IMR-90 (cell line): ENCODE measurements at regions not wholly inside any gene's neighbourhood (a gene's known extent, or its start where the extent isn't known, plus 50 kb on each side); places are given as distances from the start of the nearest gene placed in this dataset.
A peak's percentile ranks its signal among the peaks of the same experiment; 100 is the strongest.

Experiments used
- ATAC-seq: fragments of 200-7000 bp; cut with Tn5 transposase; 2 replicates; pipeline ENCODE4 v1.9.1; 2020; ENCODE audit warnings: low read depth, mild to moderate bottlenecking, moderate library complexity
- BruUV-seq: library from RNA; stranded (reverse); fragments of 400-500 nt; replicated peaks from 2 replicates; lab custom pipeline; 2021; lab: Mats Ljungman, UMichigan
- CTCF ChIA-PET: fragments of 300-600 bp; formaldehyde crosslinking; extraction: SDS; loops from one replicate; lab custom pipeline; 2021; ENCODE audit warnings: antibody characterized with exemption; lab: Yijun Ruan, JAX
- POLR2A ChIA-PET: fragments of 300-600 bp; sonication (Branson Sonifier 250); formaldehyde crosslinking; loops from one replicate; lab custom pipeline; 2022; ENCODE audit warnings: antibody characterized with exemption; ENCODE audit not compliant: unreplicated experiment; lab: Charles Lee
- DNase-seq: peaks from one replicate; pipeline ENCODE4 v3.0.0; 2013
- H2AFZ ChIP-seq: replicated peaks from 2 replicates; pipeline ENCODE3; 2013; ENCODE audit warnings: low read length, mild to moderate bottlenecking; ENCODE audit not compliant: poor library complexity
- H2AK5ac ChIP-seq: 2 replicates; pipeline ENCODE4 v1.6.1; 2013; ENCODE audit warnings: low read depth, low read length, inconsistent platforms
- H2AK9ac ChIP-seq: replicated peaks from 2 replicates; pipeline ENCODE3; 2013; ENCODE audit warnings: mild to moderate bottlenecking, low read depth, low read length, moderate library complexity; ENCODE audit not compliant: poor library complexity
- H2BK120ac ChIP-seq: 2 replicates; pipeline ENCODE4 v1.6.1; 2013; ENCODE audit warnings: low read depth, low read length, inconsistent platforms
- H2BK15ac ChIP-seq: 3 replicates; pipeline ENCODE4 v1.6.1; 2013; ENCODE audit warnings: low read depth, low read length, inconsistent platforms
- H2BK20ac ChIP-seq: 2 replicates; pipeline ENCODE4 v1.6.1; 2013; ENCODE audit warnings: low read depth, mild to moderate bottlenecking, inconsistent platforms, low read length, moderate library complexity
- H2BK5ac ChIP-seq: 2 replicates; pipeline ENCODE4 v1.6.1; 2013; ENCODE audit warnings: mild to moderate bottlenecking, low read depth, low read length, inconsistent platforms; ENCODE audit not compliant: poor library complexity, severe bottlenecking
- H3K14ac ChIP-seq: replicated peaks from 2 replicates; pipeline ENCODE4 v1.6.1; 2013; ENCODE audit warnings: low read depth, low read length, inconsistent platforms
- H3K18ac ChIP-seq: 2 replicates; pipeline ENCODE4 v1.6.1; 2013; ENCODE audit warnings: low read depth, low read length, control low read depth
- H3K23ac ChIP-seq: 2 replicates; pipeline ENCODE4 v1.6.1; 2013; ENCODE audit warnings: low read depth, low read length, inconsistent platforms
- H3K27ac ChIP-seq: 2 replicates; pipeline ENCODE4 v1.5.1; 2013; ENCODE audit warnings: mild to moderate bottlenecking, control low read depth, low read length; ENCODE audit not compliant: insufficient read depth
- H3K27me3 ChIP-seq: 2 replicates; pipeline ENCODE4 v1.6.1; 2013; ENCODE audit warnings: low read length; ENCODE audit not compliant: control insufficient read depth, insufficient read depth
- H3K36me3 ChIP-seq: 2 replicates; pipeline ENCODE4 v1.6.1; 2013; ENCODE audit warnings: low read length, mixed read lengths; ENCODE audit not compliant: control insufficient read depth, insufficient read depth
- H3K4ac ChIP-seq: 2 replicates; pipeline ENCODE4 v1.6.1; 2013; ENCODE audit warnings: low read depth, low read length, inconsistent platforms
- H3K4me1 ChIP-seq: 2 replicates; pipeline ENCODE4 v1.6.1; 2013; ENCODE audit warnings: low read length, mixed read lengths; ENCODE audit not compliant: control insufficient read depth, insufficient read depth
- H3K4me2 ChIP-seq: 2 replicates; pipeline ENCODE4 v1.6.1; 2013; ENCODE audit warnings: low read depth, mild to moderate bottlenecking, control low read depth, low read length, moderate library complexity
- H3K4me3 ChIP-seq: 2 replicates; pipeline ENCODE4 v1.5.1; 2013; ENCODE audit warnings: low read depth, mild to moderate bottlenecking, control low read depth, low read length, moderate library complexity; ENCODE audit not compliant: insufficient read depth
- H3K56ac ChIP-seq: 2 replicates; pipeline ENCODE4 v1.6.1; 2013; ENCODE audit warnings: low read length, inconsistent platforms; ENCODE audit not compliant: insufficient read depth; ENCODE audit errors: extremely low read depth
- H3K79me1 ChIP-seq, 2 experiments: 2 replicates each; pipeline ENCODE4 v1.6.1; 2013; ENCODE audit warnings: low read length in 2 of 2, inconsistent platforms in 1 of 2, low read depth in 1 of 2
- H3K9ac ChIP-seq: 2 replicates; pipeline ENCODE4 v1.6.1; 2013; ENCODE audit warnings: low read depth, low read length, control low read depth
- H3K9me1 ChIP-seq: 2 replicates; pipeline ENCODE4 v1.6.1; 2013; ENCODE audit warnings: low read length, inconsistent platforms; ENCODE audit not compliant: insufficient read depth
- H3K9me3 ChIP-seq: 2 replicates; pipeline ENCODE4 v1.6.1; 2013; ENCODE audit warnings: low read length; ENCODE audit not compliant: control insufficient read depth, insufficient read depth
- H4K20me1 ChIP-seq: 2 replicates; pipeline ENCODE4 v1.6.1; 2013; ENCODE audit warnings: low read length, inconsistent platforms; ENCODE audit not compliant: insufficient read depth
- H4K5ac ChIP-seq: 2 replicates; pipeline ENCODE4 v1.6.1; 2013; ENCODE audit warnings: mild to moderate bottlenecking, low read depth, low read length, control low read depth
- H4K8ac ChIP-seq, 2 experiments: 2 replicates each; pipeline ENCODE4 v1.6.1; 2013; ENCODE audit warnings: low read depth in 2 of 2, low read length in 2 of 2, control low read depth in 1 of 2, inconsistent platforms in 1 of 2
- H4K91ac ChIP-seq: 2 replicates; pipeline ENCODE4 v1.6.1; 2013; ENCODE audit warnings: low read depth, low read length, inconsistent platforms; ENCODE audit not compliant: insufficient read depth
- MAFK ChIP-seq: IDR thresholded peaks from 2 replicates; pipeline ENCODE4 v1.6.1; 2012; ENCODE audit warnings: low read depth, low read length, improper control_type of control experiment
- MAZ ChIP-seq: IDR thresholded peaks from 2 replicates; pipeline ENCODE4 v1.6.1; 2012; ENCODE audit warnings: low read depth, mild to moderate bottlenecking, low read length, improper control_type of control experiment, moderate library complexity, borderline replicate concordance
- WGBS, 2 experiments: methylation state at CpG; one replicate each; pipeline versions ENCODE4 v1.1.5 to v1.1.7; 2013; ENCODE audit warnings: missing lambda C conversion rate in 2 of 2; ENCODE audit not compliant: insufficient read length in 1 of 2; ENCODE audit errors: extremely low coverage in 2 of 2; 5-methylcytosine and 5-hydroxymethylcytosine counted together
- dilution Hi-C: fragments of 300-500 bp; cut with HindIII; formaldehyde crosslinking; loops from one replicate; pipeline ENCODE4 v1.14.3; 2018; ENCODE audit warnings: low sequenced_read_pairs; ENCODE audit not compliant: unreplicated experiment
- in situ Hi-C: fragments of 300-500 bp; cut with MboI; formaldehyde crosslinking; loops from 3 replicates; pipeline ENCODE4 v1.14.3; 2019; ENCODE audit warnings: low sequenced_read_pairs, inconsistent platforms, mixed read lengths
- intact Hi-C: fragments of 100-400 bp; cut with micrococcal nuclease; formaldehyde crosslinking; loops from 2 replicates; pipeline ENCODE4 v1.10.0; 2022

GRCh38 chr5:117103703-117104102 lies 529.1 kb upstream of the SEMA6A start:
- no peak overlapping the region for H3K27ac ChIP-seq
- no peak overlapping the region for H2BK20ac ChIP-seq
- CTCF ChIA-PET, result interaction anchor here (0.6 kb wide), 1 partner anchor 25 kb away, joined by 4 read pairs; no protein-coding TSS in a partner anchor
- WGBS, 2 experiments, result no CpG with 5 or more reads among the region's 4 CpGs
- H4K8ac ChIP-seq, result no peak overlapping the region
- intact Hi-C loops (no loop called here), dilution Hi-C loops (no loop called here), in situ Hi-C loops (no loop called here)
- no peak overlapping the region for H2AK5ac ChIP-seq
- no peak overlapping the region for H3K4ac ChIP-seq
- H4K5ac ChIP-seq, result no peak overlapping the region
- no peak overlapping the region for H3K56ac ChIP-seq
- no peak overlapping the region for H3K9ac ChIP-seq
- no peaks in the 10 kb centered on the region for H3K9me1 ChIP-seq
- ATAC-seq (no peak), DNase-seq (no peak)
- POLR2A ChIA-PET, result no interaction called here
- H3K27me3 ChIP-seq, result no peaks in the 10 kb centered on the region
- H3K18ac ChIP-seq, result no peak overlapping the region
- H2AK9ac ChIP-seq, result no peak overlapping the region
- H2BK5ac ChIP-seq, result no peak overlapping the region
- no peak overlapping the region for H2AFZ ChIP-seq
- H3K36me3 ChIP-seq, result no peaks in the 10 kb centered on the region
- H4K20me1 ChIP-seq, result no peaks in the 10 kb centered on the region
- no TSS peak for BruUV-seq
- H2BK120ac ChIP-seq, result no peak overlapping the region
- H4K91ac ChIP-seq, result no peak overlapping the region
- no peak overlapping the region for H3K23ac ChIP-seq
- H3K9me3 ChIP-seq, result peaks cover 14% of the 10 kb centered on the region
- TF ChIP-seq MAFK (peak; percentile 72), MAZ (no peak)
- H3K4me1 ChIP-seq, result no peaks in the 10 kb centered on the region
- no peaks in the 10 kb centered on the region for H3K79me1 ChIP-seq
- H2BK15ac ChIP-seq, result no peak overlapping the region
- no peak overlapping the region for H3K4me3 ChIP-seq
- H3K14ac ChIP-seq, result no peak overlapping the region
- H3K4me2 ChIP-seq, result no peak overlapping the region
